ENCODE measurements at regions not wholly inside any gene's neighbourhood (a gene's known extent, or its start where the extent isn't known, plus 50 kb on each side); places are given as distances from the start of the nearest gene placed in this dataset.
"Not testable (repeated sequence)": the region's sequence is repeated elsewhere in the genome, so short reads cannot be mapped to it uniquely, and the experiment has no call there.

DNA sequence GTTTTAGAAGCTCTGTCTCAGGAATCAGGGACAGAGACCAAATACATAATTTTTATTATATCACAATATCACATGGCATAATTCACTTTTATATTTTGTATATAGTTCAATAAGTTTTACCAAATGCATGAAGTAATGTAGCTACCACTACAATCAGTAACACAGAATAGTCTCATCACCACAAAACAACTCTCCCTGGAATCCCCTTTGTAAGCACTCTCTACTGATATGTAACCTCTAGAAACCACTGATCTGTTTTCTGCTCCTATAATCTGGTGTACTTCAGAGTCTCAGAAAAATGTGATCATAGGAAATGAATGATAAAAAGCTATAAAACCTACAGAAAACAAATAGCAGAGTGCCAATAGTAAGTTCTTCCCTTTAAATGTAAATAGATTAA lies 1465.9 kb downstream of the SPATA31A7 start:
- H3K9me3 ChIP-seq; POLR2A ChIA-PET; H3K4me2 ChIP-seq; CTCF ChIA-PET; H3K4me3 ChIP-seq; H3K27ac ChIP-seq; H3K4me1 ChIP-seq; DNase-seq (ENCODE audit: low read depth in 1 of 2, low spot score in 1 of 2); FAIRE-seq; ATAC-seq: not testable (repeated sequence)

DNA sequence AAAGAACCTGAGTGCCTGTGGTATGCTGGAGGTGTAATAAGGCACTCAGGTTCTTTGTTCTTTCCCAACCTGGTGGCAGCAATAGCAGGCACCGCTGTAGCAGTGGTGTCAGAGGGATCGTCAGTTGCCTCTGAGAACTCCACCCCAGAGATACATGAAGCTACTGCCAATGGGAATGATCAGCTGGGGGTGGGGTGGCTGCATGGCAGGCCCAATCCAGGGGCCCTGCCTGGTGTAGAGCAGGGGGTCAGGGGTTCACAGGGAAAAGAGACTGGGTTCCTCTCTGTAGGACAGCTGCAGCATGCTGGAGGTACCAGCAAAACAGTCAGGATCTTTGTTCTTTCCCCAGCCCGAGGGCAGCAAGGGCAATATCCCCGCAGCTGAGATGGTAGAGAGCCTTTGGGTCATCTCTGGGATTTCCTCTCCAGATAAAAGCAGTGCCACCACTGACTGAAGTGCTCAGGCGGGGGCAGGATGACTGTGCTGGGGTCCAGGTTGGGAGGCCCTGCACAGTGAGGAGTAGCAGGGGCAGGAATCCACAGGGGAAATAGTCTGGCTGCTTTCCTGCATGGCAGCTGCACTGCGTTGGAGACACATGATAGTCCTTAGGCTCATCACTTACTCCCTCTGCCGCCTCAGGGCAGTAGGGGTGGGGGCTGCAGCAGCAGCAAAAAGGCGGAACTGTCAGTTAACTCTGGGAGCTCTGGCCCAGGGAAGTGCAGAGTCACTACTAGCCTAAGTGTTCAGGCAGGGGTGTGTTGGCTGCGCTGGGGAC lies 1473.1 kb downstream of the SPATA31A7 start:
- FAIRE-seq; DNase-seq (ENCODE audit: low read depth in 1 of 2, low spot score in 1 of 2); ATAC-seq; POLR2A ChIA-PET; H3K4me2 ChIP-seq; H3K9me3 ChIP-seq; CTCF ChIA-PET; H3K4me1 ChIP-seq; H3K27ac ChIP-seq; H3K4me3 ChIP-seq: not testable (repeated sequence)
- 33% methylated on average over 3 of the region's 9 CpGs for WGBS (ENCODE audit: missing lambda C conversion rate)

DNA sequence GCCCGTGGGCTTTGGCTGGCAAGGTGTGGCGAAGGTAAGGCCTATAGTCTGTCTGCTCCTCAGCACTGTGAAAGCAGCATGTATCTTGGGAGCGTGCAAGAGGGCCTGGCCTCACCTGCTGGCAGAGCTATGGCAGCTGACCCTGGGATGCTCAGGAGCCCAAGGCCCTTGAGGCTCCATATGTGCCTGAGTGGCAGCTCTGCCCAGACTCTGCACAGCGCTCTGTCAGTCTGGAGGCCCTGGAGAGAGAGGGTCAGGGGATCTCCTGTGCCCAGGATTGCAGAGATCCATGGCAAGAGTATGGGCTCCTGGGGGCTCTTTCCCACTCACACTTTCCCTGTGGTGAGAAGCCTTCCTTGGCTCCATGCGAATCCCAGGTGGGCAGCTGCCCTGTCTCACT lies 1473.7 kb downstream of the SPATA31A7 start:
- not testable (repeated sequence) for FAIRE-seq

DNA sequence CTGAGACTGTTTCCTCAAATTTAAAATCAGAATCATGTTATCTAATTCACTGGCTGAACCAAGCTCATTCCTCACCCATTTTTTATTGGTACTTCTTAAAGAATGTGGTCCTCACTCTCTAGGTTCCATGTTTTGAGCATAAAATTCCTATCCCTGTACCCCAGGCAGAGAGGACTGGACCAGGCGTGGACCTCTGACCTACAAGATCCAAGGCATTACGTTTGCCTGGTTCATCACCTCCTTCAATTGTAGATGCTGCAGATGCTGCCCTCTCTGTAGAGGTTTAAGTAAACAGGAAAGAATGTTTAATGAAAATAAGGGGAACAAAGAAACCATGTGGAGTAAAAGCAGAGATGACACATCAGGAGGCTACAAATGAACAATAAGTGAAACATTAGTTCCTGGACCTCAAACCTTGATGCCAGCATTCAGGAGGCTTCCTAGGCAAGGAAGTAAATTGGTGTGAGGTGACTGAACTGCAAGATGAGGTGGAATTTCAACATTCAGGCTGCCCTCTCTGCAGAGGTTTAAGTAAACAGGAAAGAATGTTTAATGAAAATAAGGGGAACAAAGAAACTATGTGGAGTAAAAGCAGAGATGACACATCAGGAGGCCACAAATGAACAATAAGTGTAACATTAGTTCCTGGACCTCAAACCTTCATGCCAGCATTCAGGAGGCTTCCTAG lies 1477.4 kb downstream of the SPATA31A7 start:
- DNase-seq (ENCODE audit: low read depth in 1 of 2, low spot score in 1 of 2); H3K4me1 ChIP-seq; H3K4me2 ChIP-seq; H3K4me3 ChIP-seq; CTCF ChIA-PET; POLR2A ChIA-PET; H3K9me3 ChIP-seq; FAIRE-seq; H3K27ac ChIP-seq: not testable (repeated sequence)
- peak; percentile 96 to 98 for ATAC-seq
- WGBS (ENCODE audit: missing lambda C conversion rate) = no CpG with 5 or more reads among the region's 2 CpGs

More for the DNA sequence above, 1473.7 kb downstream of the SPATA31A7 start:
- H3K9me3 ChIP-seq; H3K27ac ChIP-seq; ATAC-seq; DNase-seq (ENCODE audit: low read depth in 1 of 2, low spot score in 1 of 2); POLR2A ChIA-PET; H3K4me3 ChIP-seq; CTCF ChIA-PET; H3K4me2 ChIP-seq; H3K4me1 ChIP-seq: not testable (repeated sequence)
- no CpG with 5 or more reads among the region's 5 CpGs for WGBS (ENCODE audit: missing lambda C conversion rate)

DNA sequence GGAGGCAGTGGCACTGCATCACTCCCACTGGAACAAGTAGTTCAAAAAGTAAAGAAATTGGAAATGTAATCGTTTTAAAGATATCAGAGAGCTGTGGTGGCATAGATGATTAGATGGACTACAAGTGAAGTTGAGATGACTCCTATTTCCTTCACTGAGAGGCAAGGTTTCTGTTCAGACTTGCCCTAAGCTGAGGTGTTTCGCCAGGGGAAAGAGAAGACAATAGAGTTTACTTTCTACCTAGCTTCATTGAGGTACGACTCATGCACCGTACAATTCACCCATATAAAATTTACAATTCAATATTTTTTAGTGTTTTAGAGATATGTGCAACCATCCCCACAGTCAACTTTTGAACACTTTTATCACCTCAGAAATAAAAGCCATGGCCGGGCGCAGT lies 1487.2 kb downstream of the SPATA31A7 start:
- ATAC-seq = not testable (repeated sequence)

DNA sequence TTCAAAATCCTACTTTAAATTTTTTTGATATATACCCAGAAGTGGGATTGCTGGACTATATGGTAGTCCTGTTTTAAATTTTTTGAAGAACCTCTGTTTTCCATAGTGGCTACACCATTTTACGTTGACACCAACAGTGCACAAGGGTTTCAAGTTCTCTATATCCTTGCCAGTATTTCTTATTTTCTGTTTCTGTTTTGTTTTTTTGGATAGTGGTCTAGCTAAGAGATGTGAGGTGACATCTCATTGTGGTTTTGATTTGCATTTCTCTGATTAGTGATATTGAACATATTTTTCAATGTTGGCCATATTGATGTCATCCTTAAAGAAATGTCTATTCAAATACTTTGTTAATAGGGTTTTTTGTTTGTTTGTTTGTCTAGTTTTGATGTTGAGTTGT lies 1488.5 kb downstream of the SPATA31A7 start:
- H3K4me3 ChIP-seq; FAIRE-seq; DNase-seq (ENCODE audit: low read depth in 1 of 2, low spot score in 1 of 2); POLR2A ChIA-PET; CTCF ChIA-PET; H3K9me3 ChIP-seq; H3K27ac ChIP-seq; ATAC-seq; H3K4me1 ChIP-seq; H3K4me2 ChIP-seq: not testable (repeated sequence)
- no CpG with 5 or more reads among the region's 1 CpG for WGBS (ENCODE audit: missing lambda C conversion rate)

More for the DNA sequence above, 1487.2 kb downstream of the SPATA31A7 start:
- DNase-seq (ENCODE audit: low read depth in 1 of 2, low spot score in 1 of 2); H3K27ac ChIP-seq; H3K9me3 ChIP-seq; H3K4me3 ChIP-seq; FAIRE-seq; H3K4me1 ChIP-seq; H3K4me2 ChIP-seq; POLR2A ChIA-PET; CTCF ChIA-PET: not testable (repeated sequence)
- WGBS (ENCODE audit: missing lambda C conversion rate) = no CpG with 5 or more reads among the region's 6 CpGs

DNA sequence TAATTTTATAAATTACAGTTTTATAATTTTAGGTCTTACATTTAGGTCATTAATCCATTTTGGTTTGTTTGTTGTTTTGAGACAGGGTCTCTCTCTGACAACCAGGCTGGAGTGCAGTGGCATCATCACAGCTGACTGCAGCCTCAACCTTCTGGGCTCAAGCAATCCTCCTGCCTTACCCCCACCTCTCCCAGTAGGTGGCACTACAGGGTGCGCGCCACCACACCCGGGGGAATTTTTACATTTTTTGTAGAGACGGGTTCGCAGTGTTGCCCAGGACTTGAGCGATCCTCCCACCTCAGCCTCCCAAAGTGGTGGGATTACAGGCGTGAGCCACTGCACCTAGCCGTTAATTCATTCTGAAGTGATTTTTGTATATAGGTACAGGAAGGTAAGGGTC lies 1489.2 kb downstream of the SPATA31A7 start:
- no CpG with 5 or more reads among the region's 8 CpGs for WGBS (ENCODE audit: missing lambda C conversion rate)
- H3K4me1 ChIP-seq; H3K27ac ChIP-seq; H3K4me3 ChIP-seq; FAIRE-seq; H3K9me3 ChIP-seq; POLR2A ChIA-PET; DNase-seq (ENCODE audit: low read depth in 1 of 2, low spot score in 1 of 2); H3K4me2 ChIP-seq; CTCF ChIA-PET: not testable (repeated sequence)
- peak in 1 of 2 experiments; percentile 45; a peak in 2 of 6 replicates for ATAC-seq

DNA sequence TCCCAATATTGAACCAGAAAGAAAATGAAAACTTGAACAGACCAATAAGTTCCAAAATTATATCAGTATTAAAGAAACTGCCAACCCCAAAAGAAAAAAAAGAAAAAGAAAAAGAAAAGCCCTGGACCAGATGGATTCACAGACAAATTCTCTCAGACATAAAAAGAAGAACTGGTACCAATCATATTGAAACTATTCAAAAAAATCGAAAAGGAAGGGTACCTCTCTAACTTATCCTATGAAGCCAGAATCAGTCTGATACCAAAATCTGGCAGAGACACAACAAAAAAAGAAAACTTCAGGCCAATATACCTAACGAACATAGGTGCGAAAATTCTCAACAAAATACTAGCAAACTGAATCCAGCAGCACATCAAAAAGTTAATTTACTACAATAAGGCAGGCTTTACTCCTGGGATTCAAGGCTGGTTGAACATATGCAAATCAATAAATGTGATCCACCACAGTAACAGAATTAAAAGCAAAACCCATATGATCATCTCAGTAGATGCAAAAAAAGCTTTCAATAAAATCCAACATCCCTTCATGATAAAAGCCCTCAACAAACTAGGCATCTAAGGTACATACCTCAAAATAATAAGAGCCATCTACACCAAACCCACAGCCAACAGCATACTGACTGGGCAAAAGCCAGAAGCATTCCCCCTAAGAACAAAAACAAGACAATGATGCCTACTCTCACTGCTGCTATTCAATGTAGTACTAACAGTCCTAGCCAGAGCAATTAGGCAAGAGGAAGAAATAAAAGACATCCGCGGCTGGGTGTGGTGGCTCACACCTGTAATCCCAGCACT lies 1495.2 kb downstream of the SPATA31A7 start:
- ATAC-seq; H3K4me3 ChIP-seq; H3K4me2 ChIP-seq; CTCF ChIA-PET; H3K9me3 ChIP-seq; FAIRE-seq; DNase-seq (ENCODE audit: low read depth in 1 of 2, low spot score in 1 of 2); POLR2A ChIA-PET; H3K27ac ChIP-seq; H3K4me1 ChIP-seq: not testable (repeated sequence)
- 100% methylated on average over 2 of the region's 5 CpGs for WGBS (ENCODE audit: missing lambda C conversion rate)

DNA sequence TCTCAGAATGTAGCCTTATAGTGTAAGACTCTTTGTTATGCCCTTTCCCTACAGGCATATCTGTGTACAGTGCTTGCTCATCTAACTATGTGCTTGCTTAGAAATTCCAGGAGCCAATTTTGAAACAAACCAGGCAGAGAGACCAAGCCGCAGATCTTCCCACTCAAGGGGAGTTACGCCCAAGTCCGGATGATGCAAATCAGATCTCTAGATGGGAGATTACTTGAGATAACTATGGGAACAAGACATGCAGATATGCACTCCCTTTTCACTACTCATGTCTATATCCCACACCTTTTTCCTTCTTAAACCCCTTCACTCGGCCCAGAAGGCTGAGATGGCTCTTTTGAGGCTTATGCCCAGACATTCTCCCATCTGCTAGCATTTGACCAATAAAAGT lies 1496.5 kb downstream of the SPATA31A7 start:
- no CpG with 5 or more reads among the region's 4 CpGs for WGBS (ENCODE audit: missing lambda C conversion rate)
- ATAC-seq; POLR2A ChIA-PET; H3K4me1 ChIP-seq; FAIRE-seq; H3K27ac ChIP-seq; H3K4me3 ChIP-seq; DNase-seq (ENCODE audit: low read depth in 1 of 2, low spot score in 1 of 2); H3K4me2 ChIP-seq; CTCF ChIA-PET; H3K9me3 ChIP-seq: not testable (repeated sequence)

DNA sequence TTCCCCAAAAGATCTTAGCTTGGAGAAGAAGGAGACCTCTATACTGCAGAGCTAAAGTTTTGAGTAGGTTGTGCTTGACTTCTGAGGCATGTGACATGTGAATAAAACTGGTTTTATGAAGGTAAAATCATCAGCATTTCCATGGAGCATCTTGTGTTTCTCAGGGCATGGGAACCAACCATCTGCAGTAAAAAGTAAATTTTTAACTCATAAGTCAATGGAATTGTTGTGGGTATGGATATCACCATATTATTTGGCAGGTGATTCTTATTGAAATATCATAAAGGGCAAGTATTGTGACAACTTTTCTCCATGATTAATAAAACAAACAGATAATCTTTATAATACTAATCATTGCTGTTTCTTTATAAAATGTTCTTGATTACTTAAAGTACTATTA lies 1503.2 kb downstream of the SPATA31A7 start:
- H3K4me3 ChIP-seq; POLR2A ChIA-PET; CTCF ChIA-PET; H3K9me3 ChIP-seq; ATAC-seq; DNase-seq (ENCODE audit: low read depth in 1 of 2, low spot score in 1 of 2); FAIRE-seq; H3K4me1 ChIP-seq; H3K4me2 ChIP-seq; H3K27ac ChIP-seq: not testable (repeated sequence)

DNA sequence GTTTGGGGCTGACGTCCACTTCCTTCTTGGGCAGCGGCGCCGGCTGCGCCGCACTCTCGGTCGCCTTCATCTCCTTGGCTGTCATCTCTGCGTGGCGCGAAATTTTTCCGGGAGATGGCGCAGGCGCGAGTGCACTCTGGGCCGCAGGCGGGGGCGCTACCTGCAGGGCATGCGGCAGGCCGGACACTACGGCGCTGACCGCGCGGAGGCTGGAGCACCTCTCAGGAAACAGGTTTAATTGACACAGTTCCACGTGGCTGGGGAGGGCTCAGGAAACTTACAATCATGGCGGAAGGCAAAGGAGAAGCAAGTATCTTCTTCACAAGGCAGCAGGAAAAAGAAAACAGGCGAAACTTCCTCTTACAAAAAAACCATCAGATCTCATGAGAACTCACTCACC lies 1521.5 kb downstream of the SPATA31A7 start:
- H3K9me3 ChIP-seq; POLR2A ChIA-PET; CTCF ChIA-PET; H3K4me1 ChIP-seq; H3K4me3 ChIP-seq; DNase-seq (ENCODE audit: low read depth in 1 of 2, low spot score in 1 of 2); H3K27ac ChIP-seq; H3K4me2 ChIP-seq; ATAC-seq; FAIRE-seq: not testable (repeated sequence)
- WGBS (ENCODE audit: missing lambda C conversion rate) = 98% methylated on average over 12 of the region's 28 CpGs
